ENCODE measurements at regions not wholly inside any gene's neighbourhood (a gene's known extent, or its start where the extent isn't known, plus 50 kb on each side); places are given as distances from the start of the nearest gene placed in this dataset.
A peak's percentile ranks its signal among the peaks of the same experiment; 100 is the strongest.
"Not testable (repeated sequence)": the region's sequence is repeated elsewhere in the genome, so short reads cannot be mapped to it uniquely, and the experiment has no call there.

GRCh38 chr17:30693772-30694171 is 130.7 kb downstream of the CRLF3 start:
- H3K36me3 Mint-ChIP-seq (ENCODE audit: low read depth); H3K27ac Mint-ChIP-seq (ENCODE audit: unreplicated experiment); H3K9me3 Mint-ChIP-seq: not testable (repeated sequence)
- Mint-ChIP-seq H3K4me3 (peak overlapping the region; percentile 50), H3K4me1 (peaks cover 13% of the 10 kb centered on the region), H3K27me3 (ENCODE audit: low read depth) (peaks cover 28% of the 10 kb centered on the region)
- peak; percentile 61 for TF ChIP-seq CTCF (conservative IDR thresholded peaks at IDR 0.05)
- peak; percentile 41 for DNase-seq (ENCODE audit: low read depth, low spot score)

DNA sequence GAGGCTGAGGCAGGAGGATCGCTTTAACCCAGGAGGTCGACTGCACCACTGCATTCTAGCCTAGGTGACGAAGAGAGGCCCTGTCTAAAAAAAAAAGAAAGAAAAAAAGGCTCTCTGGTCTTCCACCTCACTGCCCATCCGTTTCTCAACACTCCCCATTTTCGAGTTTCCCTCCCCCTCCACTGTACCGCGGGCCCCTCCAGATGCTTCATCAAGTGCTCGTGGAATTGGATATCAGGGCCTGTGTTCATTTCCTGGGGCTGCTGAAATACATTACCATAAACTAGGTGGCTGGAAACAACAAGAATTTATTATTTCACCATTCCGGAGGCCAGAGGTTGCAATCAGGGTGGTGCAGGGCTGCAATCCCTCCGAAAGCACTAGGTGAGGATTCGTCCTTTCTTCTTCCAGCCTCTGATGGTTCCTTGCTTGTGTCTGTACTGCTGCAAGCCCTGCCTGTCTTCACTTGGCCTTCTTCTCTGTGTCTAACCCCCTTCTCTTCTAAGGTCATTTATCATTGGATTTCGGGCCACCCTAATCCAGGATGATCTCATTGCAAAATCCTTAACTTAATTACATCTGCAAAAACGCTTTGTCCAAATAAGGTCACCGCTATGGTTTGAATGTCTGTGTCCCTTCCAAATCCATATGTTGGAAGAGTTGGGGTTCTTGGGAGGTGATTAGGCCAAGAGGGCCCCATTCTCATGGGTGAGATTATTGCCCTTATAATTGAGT is 135.1 kb downstream of the CRLF3 start:
- H3K27me3 Mint-ChIP-seq (ENCODE audit: low read depth); H3K9me3 Mint-ChIP-seq; H3K27ac Mint-ChIP-seq (ENCODE audit: unreplicated experiment); DNase-seq (ENCODE audit: low read depth, low spot score); H3K4me3 Mint-ChIP-seq; H3K4me1 Mint-ChIP-seq; H3K36me3 Mint-ChIP-seq (ENCODE audit: low read depth): not testable (repeated sequence)

GRCh38 chr17:30686538-30687479 is 137.7 kb downstream of the CRLF3 start:
- H3K36me3 Mint-ChIP-seq (ENCODE audit: low read depth); H3K27ac Mint-ChIP-seq (ENCODE audit: unreplicated experiment); H3K27me3 Mint-ChIP-seq (ENCODE audit: low read depth); DNase-seq (ENCODE audit: low read depth, low spot score); H3K4me1 Mint-ChIP-seq; H3K9me3 Mint-ChIP-seq; H3K4me3 Mint-ChIP-seq: not testable (repeated sequence)

- not testable (repeated sequence) for H3K27me3 Mint-ChIP-seq (ENCODE audit: low read depth); DNase-seq (ENCODE audit: low read depth, low spot score); H3K9me3 Mint-ChIP-seq; H3K4me3 Mint-ChIP-seq; H3K27ac Mint-ChIP-seq (ENCODE audit: unreplicated experiment); H3K36me3 Mint-ChIP-seq (ENCODE audit: low read depth); H3K4me1 Mint-ChIP-seq
Observed at GRCh38 chr17:30682280-30682679, 142.2 kb downstream of the CRLF3 start.

- H3K4me3 Mint-ChIP-seq; H3K4me1 Mint-ChIP-seq; H3K27me3 Mint-ChIP-seq (ENCODE audit: low read depth); H3K27ac Mint-ChIP-seq (ENCODE audit: unreplicated experiment); H3K9me3 Mint-ChIP-seq; H3K36me3 Mint-ChIP-seq (ENCODE audit: low read depth); DNase-seq (ENCODE audit: low read depth, low spot score): not testable (repeated sequence)
Observed at GRCh38 chr17:30680681-30681080, 143.8 kb downstream of the CRLF3 start.

DNA sequence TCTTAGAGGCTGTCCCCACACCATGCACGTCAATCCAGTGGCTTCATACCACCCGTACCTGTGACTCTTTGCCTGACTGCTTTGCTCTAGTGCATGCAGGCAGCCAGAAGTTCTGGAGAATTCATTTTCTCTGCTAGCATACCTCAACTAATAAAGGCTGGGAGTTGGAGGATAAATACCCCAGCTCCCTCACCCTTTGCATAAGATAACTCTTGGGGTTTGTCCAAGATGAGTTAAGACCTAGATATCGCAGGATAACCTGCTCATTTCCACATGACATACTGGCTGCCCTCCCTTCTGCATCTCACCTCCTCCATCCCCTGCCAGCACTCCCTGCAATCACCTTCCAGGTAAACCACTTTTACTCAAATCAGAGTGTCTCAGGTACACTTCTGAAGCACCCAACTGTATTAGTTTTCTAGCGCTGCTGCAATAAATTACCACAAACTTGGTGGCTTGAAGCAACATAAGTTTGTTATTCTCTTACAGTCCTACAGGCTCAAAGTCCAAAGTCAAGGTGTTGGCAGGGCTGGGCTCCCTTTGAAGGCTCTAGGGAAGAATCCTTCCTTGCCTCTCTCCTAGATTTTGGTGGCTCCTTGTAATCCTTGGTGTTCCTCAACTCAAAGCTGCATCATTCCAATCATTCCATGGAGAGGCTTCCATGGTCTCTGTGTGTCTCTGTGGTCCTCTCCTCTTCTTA is 146.8 kb downstream of the CRLF3 start:
- Mint-ChIP-seq H3K9me3 (peaks cover 2% of the 10 kb centered on the region), H3K36me3 (ENCODE audit: low read depth) (no peaks in the 10 kb centered on the region), H3K27me3 (ENCODE audit: low read depth) (no peaks in the 10 kb centered on the region), H3K4me3 (no peak overlapping the region), H3K4me1 (no peaks in the 10 kb centered on the region), H3K27ac (ENCODE audit: unreplicated experiment) (peak overlapping the region; percentile 51)
- TF ChIP-seq CTCF (conservative IDR thresholded peaks at IDR 0.05): no peak
- DNase-seq (ENCODE audit: low read depth, low spot score): no peak

DNA sequence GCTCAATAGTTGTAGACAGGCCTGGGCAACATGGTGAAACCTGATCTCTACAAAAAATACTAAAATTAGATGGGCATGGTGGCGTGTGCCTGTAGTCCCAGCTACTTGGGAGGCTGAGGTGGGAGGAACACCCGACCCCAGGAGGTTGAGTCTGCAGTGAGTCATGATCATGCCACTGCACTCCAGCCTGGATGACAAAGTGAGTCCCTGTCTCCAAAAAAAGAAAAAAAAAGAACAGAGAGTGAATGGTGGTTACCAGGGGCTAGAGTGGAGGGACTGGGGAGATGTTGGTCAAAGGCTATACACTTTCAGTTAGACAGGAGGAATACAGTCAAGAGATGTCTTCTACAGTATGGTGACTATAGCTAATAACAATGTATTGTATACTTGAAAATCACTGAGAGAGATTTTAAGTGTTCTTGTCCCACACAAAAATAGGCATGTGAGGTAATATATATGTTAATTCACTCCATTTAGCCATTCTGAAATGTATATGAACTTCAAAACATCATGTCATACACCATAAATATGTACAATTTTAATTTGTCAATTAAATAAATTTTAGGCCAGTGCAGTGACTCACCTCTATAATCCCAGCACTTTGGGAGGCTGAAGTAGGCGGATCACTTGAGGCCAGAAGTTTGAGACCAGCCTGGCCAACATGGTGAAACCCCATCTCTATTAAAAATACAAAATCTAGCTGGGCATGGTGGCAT is 148.6 kb downstream of the CRLF3 start:
- not testable (repeated sequence) for H3K36me3 Mint-ChIP-seq (ENCODE audit: low read depth); H3K27ac Mint-ChIP-seq (ENCODE audit: unreplicated experiment); H3K4me3 Mint-ChIP-seq; H3K27me3 Mint-ChIP-seq (ENCODE audit: low read depth); H3K4me1 Mint-ChIP-seq; H3K9me3 Mint-ChIP-seq; DNase-seq (ENCODE audit: low read depth, low spot score)

DNA sequence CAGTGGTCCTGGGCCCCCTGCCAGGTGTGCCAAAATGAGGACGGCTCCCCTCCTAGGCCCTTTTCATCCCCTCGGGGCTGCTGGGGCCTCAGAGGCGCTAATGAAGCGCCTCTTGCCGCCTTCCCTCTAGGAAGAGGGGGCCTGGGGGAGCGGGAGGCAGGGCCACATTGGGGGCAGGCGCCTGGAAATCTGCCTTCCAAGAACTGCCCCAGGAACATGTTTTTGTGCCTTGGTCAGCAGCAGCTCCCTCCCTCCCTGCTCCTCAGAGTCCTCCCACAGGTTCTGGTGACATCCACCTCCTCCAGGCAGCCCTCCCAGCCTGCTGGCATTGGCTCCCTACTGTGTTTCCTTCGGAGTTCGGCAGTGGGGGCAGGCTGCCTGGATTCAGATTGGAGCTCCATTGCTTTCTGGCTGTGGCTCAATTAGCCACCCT is 155.3 kb downstream of the CRLF3 start:
- H3K36me3 Mint-ChIP-seq (ENCODE audit: low read depth); H3K4me3 Mint-ChIP-seq; H3K4me1 Mint-ChIP-seq; DNase-seq (ENCODE audit: low read depth, low spot score); H3K27ac Mint-ChIP-seq (ENCODE audit: unreplicated experiment); H3K27me3 Mint-ChIP-seq (ENCODE audit: low read depth); H3K9me3 Mint-ChIP-seq: not testable (repeated sequence)

GRCh38 chr17:30668360-30669181 is 155.9 kb downstream of the CRLF3 start:
- peak overlapping the region; percentile 85 for H3K4me3 Mint-ChIP-seq
- H3K36me3 Mint-ChIP-seq (ENCODE audit: low read depth); H3K9me3 Mint-ChIP-seq; H3K27me3 Mint-ChIP-seq (ENCODE audit: low read depth); DNase-seq (ENCODE audit: low read depth, low spot score): not testable (repeated sequence)
- H3K4me1 Mint-ChIP-seq: peaks cover 13% of the 10 kb centered on the region
- peak overlapping the region; percentile 89 for H3K27ac Mint-ChIP-seq (ENCODE audit: unreplicated experiment)

DNA sequence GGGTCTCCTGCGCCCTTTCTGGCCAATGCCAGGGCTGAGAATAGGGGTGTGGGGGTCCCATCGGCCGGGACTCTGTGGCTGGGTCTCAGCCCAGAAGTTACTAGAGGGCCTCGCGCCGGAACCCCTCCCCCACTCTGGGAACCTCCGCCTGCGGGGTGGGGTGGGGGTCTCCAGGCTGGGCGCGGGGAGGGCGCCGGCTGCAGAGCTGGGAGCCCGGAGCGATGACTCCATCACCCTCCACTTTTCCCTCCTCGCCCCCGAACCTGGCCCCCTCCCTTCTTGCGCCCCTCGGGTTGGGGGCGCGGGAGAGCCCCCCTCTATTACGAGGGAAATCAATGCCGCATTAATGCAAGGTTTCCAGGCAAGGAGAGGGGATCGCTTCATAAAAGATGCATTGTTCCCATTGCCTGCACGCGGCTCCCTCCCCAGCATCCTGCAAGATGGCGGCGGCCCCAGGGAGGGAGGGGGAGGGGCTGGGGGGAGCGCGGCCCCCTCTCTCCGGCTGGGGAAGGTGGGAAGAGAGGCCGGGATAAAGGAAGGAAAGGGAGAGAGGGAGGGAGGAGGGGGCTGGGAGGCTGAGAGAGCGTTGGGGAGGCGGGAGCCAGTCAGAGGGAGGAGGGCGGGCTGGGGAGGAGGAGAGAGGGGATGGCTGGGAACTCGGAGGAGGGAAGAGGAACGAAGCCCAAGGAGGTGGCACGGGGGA is 156.7 kb downstream of the CRLF3 start:
- H3K4me1 Mint-ChIP-seq: peaks cover 13% of the 10 kb centered on the region
- H3K4me3 Mint-ChIP-seq; H3K27ac Mint-ChIP-seq (ENCODE audit: unreplicated experiment); H3K9me3 Mint-ChIP-seq; H3K27me3 Mint-ChIP-seq (ENCODE audit: low read depth); H3K36me3 Mint-ChIP-seq (ENCODE audit: low read depth): not testable (repeated sequence)
- DNase-seq (ENCODE audit: low read depth, low spot score): peak; percentile 55

Data from neural crest cell (in vitro differentiated cells).